Skeletal muscle cell (primary cell): ENCODE measurements at regions not wholly inside any gene's neighbourhood (a gene's known extent, or its start where the extent isn't known, plus 50 kb on each side); places are given as distances from the start of the nearest gene placed in this dataset.
A peak's percentile ranks its signal among the peaks of the same experiment; 100 is the strongest.
"Not testable (repeated sequence)": the region's sequence is repeated elsewhere in the genome, so short reads cannot be mapped to it uniquely, and the experiment has no call there.

Source experiments
- DNase-seq: peaks from one replicate; pipeline ENCODE4 v3.0.0-alpha.2; 2010; ENCODE audit warnings: low read depth
- H3K4me3 ChIP-seq: 2 replicates; pipeline ENCODE4 v1.5.1; 2011; ENCODE audit warnings: low read depth, mild to moderate bottlenecking, control low read depth, low read length, moderate library complexity

GRCh38 chr7:148507064-148507573 lies 83.4 kb upstream of the C7orf33 start:
- not testable (repeated sequence) for H3K4me3 ChIP-seq, DNase-seq

DNA sequence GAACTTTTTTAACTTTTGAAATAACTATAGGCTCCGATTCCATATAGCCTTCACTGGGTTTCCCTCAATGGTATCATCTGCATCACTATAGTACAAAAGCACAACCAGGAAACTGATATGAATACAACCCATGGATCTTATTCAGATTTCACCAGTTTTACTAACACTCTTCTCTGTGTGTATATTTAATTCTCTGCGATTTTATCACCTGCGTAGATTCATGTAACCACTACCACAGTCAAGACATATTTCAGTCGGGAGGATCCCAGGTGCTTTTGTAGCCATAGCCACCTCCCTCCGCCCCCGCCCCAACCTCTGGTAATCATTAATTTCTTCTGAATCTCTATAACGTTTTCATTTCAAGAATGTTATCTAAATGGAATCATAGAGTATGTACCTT lies 82.8 kb upstream of the C7orf33 start:
- DNase-seq, result no peak
- H3K4me3 ChIP-seq, result no peak overlapping the region

DNA sequence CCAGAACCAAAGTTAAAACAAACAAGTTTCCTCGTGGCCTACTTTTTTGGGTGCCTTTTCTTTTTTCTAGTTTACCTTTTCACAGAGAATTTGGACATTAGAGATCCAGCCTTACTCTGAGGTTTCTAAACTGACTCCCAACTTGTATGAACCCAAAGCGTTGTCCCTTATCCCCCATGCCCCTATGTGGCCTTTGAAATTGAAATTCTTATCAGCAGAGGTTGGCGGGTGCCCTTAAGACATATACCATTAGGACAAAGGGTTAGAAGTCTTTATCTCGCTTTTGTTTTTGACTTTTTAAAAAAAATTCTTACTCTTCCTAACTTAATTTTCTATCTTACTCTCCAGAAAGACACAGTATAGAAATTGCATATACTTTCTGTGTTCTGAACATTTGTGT lies 76.3 kb upstream of the C7orf33 start:
- no peak overlapping the region for H3K4me3 ChIP-seq
- DNase-seq, result no peak

- H3K4me3 ChIP-seq, result no peak overlapping the region
- DNase-seq, result no peak
Measured at GRCh38 chr7:148515237-148515636, 75.3 kb upstream of the C7orf33 start.

- no peak for DNase-seq
- H3K4me3 ChIP-seq, result no peak overlapping the region
Measured at GRCh38 chr7:148515728-148516695, 74.6 kb upstream of the C7orf33 start.

DNA sequence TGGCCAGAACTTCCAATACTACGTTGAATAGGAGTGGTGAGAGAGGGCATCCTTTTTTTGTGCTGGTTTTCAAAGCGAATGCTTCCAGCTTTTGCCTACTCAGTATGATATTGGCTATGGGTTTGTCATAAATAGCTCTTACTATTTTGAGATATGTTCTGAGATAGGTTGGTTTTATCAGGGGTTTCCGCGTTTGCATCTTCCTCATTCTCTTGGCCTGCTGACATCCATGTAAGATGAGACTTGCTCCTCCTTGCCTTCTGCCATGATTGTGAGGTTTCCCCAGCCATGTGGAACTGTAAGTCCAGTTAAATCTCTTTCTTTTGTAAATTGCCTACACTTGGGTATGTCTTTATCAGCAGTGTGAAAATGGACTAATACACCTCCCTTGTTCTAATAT lies 71.2 kb upstream of the C7orf33 start:
- H3K4me3 ChIP-seq, DNase-seq: not testable (repeated sequence)

GRCh38 chr7:148521271-148521670 lies 69.3 kb upstream of the C7orf33 start:
- H3K4me3 ChIP-seq, result no peak overlapping the region
- DNase-seq, result no peak

DNA sequence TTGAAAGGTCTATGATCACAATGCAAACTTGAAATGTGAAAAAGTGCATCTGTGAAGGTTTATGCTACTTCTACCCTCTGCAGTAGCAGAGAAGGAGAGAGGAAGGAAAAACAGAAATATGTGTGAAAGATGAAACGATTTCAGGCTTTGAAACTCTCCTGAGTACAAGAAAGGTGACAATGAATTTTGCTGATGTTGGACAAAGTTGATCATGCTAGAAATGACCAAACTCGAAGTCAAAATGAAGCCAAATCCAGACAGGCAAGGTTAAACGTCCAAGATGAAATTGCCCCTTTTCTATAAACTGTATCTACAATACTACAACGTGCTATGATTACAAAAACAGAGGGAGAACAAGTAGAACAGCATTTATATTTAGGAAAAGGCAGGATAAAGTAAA lies 67.0 kb upstream of the C7orf33 start:
- no peak for DNase-seq
- H3K4me3 ChIP-seq, result no peak overlapping the region

DNA sequence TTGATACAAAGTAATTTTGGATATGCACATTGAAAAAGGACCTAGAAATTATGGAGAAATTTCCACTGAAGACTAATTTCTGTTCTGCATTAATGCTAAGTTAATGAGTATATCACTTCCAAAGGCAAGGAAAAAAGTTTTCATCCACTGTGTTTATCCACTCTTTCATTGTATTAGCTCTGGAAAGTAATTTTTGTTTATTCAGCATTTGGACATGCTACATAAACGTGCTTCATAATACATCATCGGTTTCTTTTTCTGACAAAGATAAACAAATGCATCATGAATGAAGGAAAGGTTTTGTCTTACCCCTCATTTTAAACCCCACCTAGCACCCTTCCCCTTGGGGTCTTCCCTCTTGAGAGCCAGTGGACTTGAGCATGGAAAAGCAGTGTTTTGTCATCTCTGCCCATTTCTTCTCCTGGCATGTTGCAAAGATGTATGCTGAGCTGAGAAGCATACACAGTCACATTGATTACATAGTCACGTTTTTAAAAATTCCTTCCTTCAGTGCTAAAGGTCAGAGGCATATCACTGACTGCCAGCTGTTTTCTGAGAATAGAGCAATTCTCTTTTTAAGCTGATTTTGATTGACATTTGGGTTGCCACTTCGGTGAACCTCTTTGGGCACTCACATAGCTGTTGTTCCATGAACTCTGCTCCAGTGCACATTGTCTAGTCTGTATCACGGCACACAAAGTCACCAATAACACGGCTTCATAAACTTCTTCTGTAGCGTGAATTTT lies 65.9 kb upstream of the C7orf33 start:
- no peak for DNase-seq

GRCh38 chr7:148527717-148528168 lies 62.8 kb upstream of the C7orf33 start:
- H3K4me3 ChIP-seq, result no peak overlapping the region
- peak; percentile 18 for DNase-seq

More for the DNA sequence above, 65.9 kb upstream of the C7orf33 start:
- no peak overlapping the region for H3K4me3 ChIP-seq

GRCh38 chr7:148535217-148535616 lies 55.3 kb upstream of the C7orf33 start:
- no peak for DNase-seq
- no peak overlapping the region for H3K4me3 ChIP-seq

- no peak overlapping the region for H3K4me3 ChIP-seq
- no peak for DNase-seq
Measured at GRCh38 chr7:148537435-148537834, 53.1 kb upstream of the C7orf33 start.

GRCh38 chr7:148540041-148540738 lies 50.4 kb upstream of the C7orf33 start:
- DNase-seq, result peak; percentile 24
- no peak overlapping the region for H3K4me3 ChIP-seq
